H9 (cell line): ENCODE measurements at regions not wholly inside any gene's neighbourhood (a gene's known extent, or its start where the extent isn't known, plus 50 kb on each side); places are given as distances from the start of the nearest gene placed in this dataset.

Source experiments
- DNase-seq: peaks from one replicate; pipeline ENCODE4 v3.0.0-alpha.2; 2017
- H2AFZ ChIP-seq: one replicate; pipeline ENCODE4 v1.6.1; 2013; ENCODE audit warnings: mild to moderate bottlenecking, low read length, control low read depth, moderate library complexity
- H2AK5ac ChIP-seq: 2 replicates; pipeline ENCODE4 v1.6.1; 2013; ENCODE audit warnings: low read length, control low read depth, mixed read lengths; ENCODE audit not compliant: insufficient read length
- H2BK120ac ChIP-seq: one replicate; pipeline ENCODE4 v1.6.1; 2013; ENCODE audit warnings: low read depth, mild to moderate bottlenecking, low read length, control low read depth, inconsistent platforms; ENCODE audit not compliant: poor library complexity, severe bottlenecking
- H2BK12ac ChIP-seq: 2 replicates; pipeline ENCODE4 v1.6.1; 2013; ENCODE audit warnings: low read length, control low read depth, mixed read lengths, low read depth; ENCODE audit not compliant: insufficient read length
- H2BK15ac ChIP-seq: 2 replicates; pipeline ENCODE4 v1.6.1; 2013; ENCODE audit warnings: low read depth, low read length, control low read depth
- H2BK20ac ChIP-seq: one replicate; pipeline ENCODE4 v1.6.1; 2013; ENCODE audit warnings: low read depth, mild to moderate bottlenecking, low read length, control low read depth, inconsistent platforms; ENCODE audit not compliant: poor library complexity, severe bottlenecking
- H2BK5ac ChIP-seq: 2 replicates; pipeline ENCODE4 v1.6.1; 2013; ENCODE audit warnings: low read length, control low read depth, mixed read lengths; ENCODE audit not compliant: insufficient read length
- H3K14ac ChIP-seq: 2 replicates; pipeline ENCODE4 v1.6.1; 2013; ENCODE audit warnings: low read length, control low read depth; ENCODE audit not compliant: insufficient read depth
- H3K18ac ChIP-seq: 2 replicates; pipeline ENCODE4 v1.6.1; 2013; ENCODE audit warnings: low read depth, mild to moderate bottlenecking, mixed read lengths, low read length, control low read depth; ENCODE audit not compliant: insufficient read length
- H3K23ac ChIP-seq: 2 replicates; pipeline ENCODE4 v1.6.1; 2013; ENCODE audit warnings: low read length, control low read depth, mixed read lengths, low read depth; ENCODE audit not compliant: insufficient read length
- H3K23me2 ChIP-seq: 2 replicates; pipeline ENCODE4 v1.6.1; 2013; ENCODE audit warnings: low read depth, mild to moderate bottlenecking, mixed read lengths, low read length, control low read depth; ENCODE audit not compliant: insufficient read length, poor library complexity, severe bottlenecking
- H3K27ac ChIP-seq: 2 replicates; pipeline ENCODE4 v1.5.1; 2013; ENCODE audit warnings: low read length, control low read depth, mixed read lengths, low read depth; ENCODE audit not compliant: insufficient read length
- H3K27me3 ChIP-seq: 2 replicates; pipeline ENCODE4 v1.6.1; 2013; ENCODE audit warnings: low read length, control low read depth, inconsistent platforms; ENCODE audit not compliant: insufficient read depth
- H3K4ac ChIP-seq: 2 replicates; pipeline ENCODE4 v1.6.1; 2013; ENCODE audit warnings: low read depth, mild to moderate bottlenecking, control low read depth, inconsistent platforms, low read length, moderate library complexity
- H3K4me1 ChIP-seq: 2 replicates; pipeline ENCODE4 v1.6.1; 2013; ENCODE audit warnings: low read length, control low read depth, inconsistent platforms; ENCODE audit not compliant: insufficient read depth
- H3K4me2 ChIP-seq: 2 replicates; pipeline ENCODE4 v1.6.1; 2013; ENCODE audit warnings: low read length, control low read depth, mixed read lengths; ENCODE audit not compliant: insufficient read length, insufficient read depth
- H3K56ac ChIP-seq: 2 replicates; pipeline ENCODE4 v1.6.1; 2013; ENCODE audit warnings: low read depth, mild to moderate bottlenecking, mixed read lengths, low read length, control low read depth; ENCODE audit not compliant: insufficient read length
- H3K79me1 ChIP-seq: 2 replicates; pipeline ENCODE4 v1.6.1; 2013; ENCODE audit warnings: low read depth, mild to moderate bottlenecking, moderate library complexity, low read length, control low read depth, inconsistent platforms; ENCODE audit not compliant: insufficient read depth, poor library complexity, severe bottlenecking
- H3K79me2 ChIP-seq: 2 replicates; pipeline ENCODE4 v1.6.1; 2013; ENCODE audit warnings: low read length, control low read depth, inconsistent platforms; ENCODE audit not compliant: insufficient read depth
- H3K9ac ChIP-seq: 2 replicates; pipeline ENCODE4 v1.6.1; 2013; ENCODE audit warnings: low read length, control low read depth, mixed read lengths; ENCODE audit not compliant: insufficient read length; ENCODE audit errors: extremely low read depth
- H3K9me3 ChIP-seq: one replicate; pipeline ENCODE4 v1.6.1; 2013; ENCODE audit warnings: low read depth, low read length, inconsistent platforms; ENCODE audit not compliant: control insufficient read depth
- H3T11ph ChIP-seq: one replicate; pipeline ENCODE4 v1.6.1; 2013; ENCODE audit warnings: mild to moderate bottlenecking, low read length, control low read depth, inconsistent platforms
- H4K20me1 ChIP-seq: one replicate; pipeline ENCODE4 v1.6.1; 2013; ENCODE audit not compliant: control insufficient read depth, insufficient read length, insufficient read depth
- H4K5ac ChIP-seq: 2 replicates; pipeline ENCODE4 v1.6.1; 2013; ENCODE audit warnings: low read depth, mild to moderate bottlenecking, mixed read lengths, low read length, control low read depth; ENCODE audit not compliant: insufficient read length
- H4K8ac ChIP-seq: replicated peaks from 2 replicates; pipeline ENCODE4 v1.6.1; 2013; ENCODE audit warnings: low read length, control low read depth, mixed read lengths, low read depth; ENCODE audit not compliant: insufficient read length
- H4K91ac ChIP-seq: 2 replicates; pipeline ENCODE4 v1.6.1; 2013; ENCODE audit warnings: low read depth, mild to moderate bottlenecking, moderate library complexity, mixed read lengths, low read length, control low read depth; ENCODE audit not compliant: insufficient read length
- H3K27ac Mint-ChIP-seq, 3 experiments: 2 replicates in 2 of 3; 3 replicates in 1 of 3; pipeline ENCODE4 v1.8.0; 2020 to 2021; ENCODE audit warnings: mixed read lengths in 3 of 3, mild to moderate bottlenecking in 1 of 3, moderate library complexity in 1 of 3
- H3K27me3 Mint-ChIP-seq: 2 replicates; pipeline ENCODE4 v1.8.0; 2021; ENCODE audit warnings: low read depth, mild to moderate bottlenecking, moderate library complexity, mixed read lengths
- H3K36me3 Mint-ChIP-seq, 3 experiments: 2 replicates in 2 of 3; 3 replicates in 1 of 3; pipeline ENCODE4 v1.8.0; 2020 to 2021; ENCODE audit warnings: low read depth in 3 of 3, mixed read lengths in 3 of 3; ENCODE audit not compliant: insufficient read depth in 1 of 3
- H3K4me1 Mint-ChIP-seq, 2 experiments: 2 replicates each; pipeline ENCODE4 v1.8.0; 2020; ENCODE audit warnings: mixed read lengths in 2 of 2
- H3K4me3 Mint-ChIP-seq, 2 experiments: 2 replicates in 1 of 2; 3 replicates in 1 of 2; pipeline ENCODE4 v1.8.0; 2020 to 2021; ENCODE audit warnings: mild to moderate bottlenecking in 2 of 2, mixed read lengths in 2 of 2, moderate library complexity in 1 of 2
- H3K9me3 Mint-ChIP-seq, 2 experiments: 2 replicates in 1 of 2; 3 replicates in 1 of 2; pipeline ENCODE4 v1.8.0; 2020; ENCODE audit warnings: mild to moderate bottlenecking in 2 of 2, mixed read lengths in 2 of 2, moderate library complexity in 1 of 2
- TF ChIP-seq, protein P1 (sequence below): fragments of 200-600 bp; sonication (generic); conservative IDR thresholded peaks from 3 replicates; pipeline ENCODE4 v1.8.0; 2021; ENCODE audit warnings: antibody characterized with exemption, mild to moderate bottlenecking

DNA sequence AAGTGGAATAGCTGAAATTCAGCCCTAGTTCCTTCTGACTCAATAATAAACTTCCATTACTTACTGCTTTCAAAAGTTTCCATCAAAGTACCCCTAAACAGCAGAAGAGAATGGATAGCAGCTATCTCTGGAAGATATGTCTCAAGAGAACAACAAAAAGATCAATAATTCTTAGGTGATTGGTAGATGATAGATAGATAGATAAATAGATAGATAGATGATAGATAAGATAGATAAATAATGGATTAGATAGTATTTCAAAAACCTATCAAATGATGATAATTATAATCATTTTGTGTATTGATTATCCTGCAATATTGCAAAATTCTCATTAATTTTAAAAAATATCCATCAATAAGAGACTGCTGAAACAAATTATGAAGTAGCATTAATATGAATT is 97.4 kb upstream of the CCND2 start:
- Histone ChIP-seq H2BK5ac (no peak overlapping the region), H3K18ac (no peak overlapping the region), H3K9ac (no peak overlapping the region), H2BK12ac (no peak overlapping the region), H3K56ac (no peak overlapping the region), H4K5ac (no peak overlapping the region), H3K9me3 (no peaks in the 10 kb centered on the region), H2BK120ac (no peak overlapping the region), H3T11ph (no peak overlapping the region), H3K27me3 (no peaks in the 10 kb centered on the region), H2BK20ac (no peak overlapping the region), H3K27ac (no peak overlapping the region), H4K91ac (no peak overlapping the region), H2AK5ac (no peak overlapping the region), H3K79me1 (no peaks in the 10 kb centered on the region), H3K79me2 (no peaks in the 10 kb centered on the region), H3K4me1 (no peaks in the 10 kb centered on the region), H3K4ac (no peak overlapping the region), H4K8ac (no peak overlapping the region), H3K23me2 (no peaks in the 10 kb centered on the region), H2AFZ (no peak overlapping the region), H4K20me1 (no peaks in the 10 kb centered on the region), H3K14ac (no peak overlapping the region), H3K4me2 (no peak overlapping the region), H2BK15ac (no peak overlapping the region), H3K23ac (no peak overlapping the region)
- Mint-ChIP-seq H3K9me3 (no peaks in the 10 kb centered on the region; a peak in 2 of 5 replicates), H3K4me3 (no peak overlapping the region), H3K27me3 (peaks cover 1% of the 10 kb centered on the region; the same call in 1 of the 2 replicates), H3K36me3 (no peaks in the 10 kb centered on the region), H3K4me1 (peaks cover 5 to 16% of the 10 kb centered on the region in 2 experiments), H3K27ac (no peak overlapping the region)
- TF ChIP-seq, protein P1, sequence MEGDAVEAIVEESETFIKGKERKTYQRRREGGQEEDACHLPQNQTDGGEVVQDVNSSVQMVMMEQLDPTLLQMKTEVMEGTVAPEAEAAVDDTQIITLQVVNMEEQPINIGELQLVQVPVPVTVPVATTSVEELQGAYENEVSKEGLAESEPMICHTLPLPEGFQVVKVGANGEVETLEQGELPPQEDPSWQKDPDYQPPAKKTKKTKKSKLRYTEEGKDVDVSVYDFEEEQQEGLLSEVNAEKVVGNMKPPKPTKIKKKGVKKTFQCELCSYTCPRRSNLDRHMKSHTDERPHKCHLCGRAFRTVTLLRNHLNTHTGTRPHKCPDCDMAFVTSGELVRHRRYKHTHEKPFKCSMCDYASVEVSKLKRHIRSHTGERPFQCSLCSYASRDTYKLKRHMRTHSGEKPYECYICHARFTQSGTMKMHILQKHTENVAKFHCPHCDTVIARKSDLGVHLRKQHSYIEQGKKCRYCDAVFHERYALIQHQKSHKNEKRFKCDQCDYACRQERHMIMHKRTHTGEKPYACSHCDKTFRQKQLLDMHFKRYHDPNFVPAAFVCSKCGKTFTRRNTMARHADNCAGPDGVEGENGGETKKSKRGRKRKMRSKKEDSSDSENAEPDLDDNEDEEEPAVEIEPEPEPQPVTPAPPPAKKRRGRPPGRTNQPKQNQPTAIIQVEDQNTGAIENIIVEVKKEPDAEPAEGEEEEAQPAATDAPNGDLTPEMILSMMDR = no peak
- DNase-seq = no peak
